PC-9 (cell line): ENCODE measurements at regions not wholly inside any gene's neighbourhood (a gene's known extent, or its start where the extent isn't known, plus 50 kb on each side); places are given as distances from the start of the nearest gene placed in this dataset.

ENCODE experiments used
- BruUV-seq: library from RNA; stranded (reverse); fragments of 400-500 nt; replicated peaks from 2 replicates; lab custom pipeline; 2021; lab: Mats Ljungman, UMichigan
- CTCF ChIA-PET: fragments of 300-600 bp; sonication (Branson Sonifier 250); formaldehyde crosslinking; loops from one replicate; lab custom pipeline; 2022; ENCODE audit warnings: antibody characterized with exemption; lab: Charles Lee
- POLR2A ChIA-PET: fragments of 300-600 bp; sonication (Branson Sonifier 250); formaldehyde crosslinking; loops from one replicate; lab custom pipeline; 2022; ENCODE audit warnings: antibody characterized with exemption; ENCODE audit not compliant: unreplicated experiment; lab: Charles Lee
- DNase-seq, 2 experiments: peaks; one replicate each; pipeline versions ENCODE4 v3.0.0 to v3.0.0-alpha.2; 2015 to 2022; ENCODE audit warnings: mixed read lengths in 1 of 2
- H2AFZ ChIP-seq: fragments of 200-600 bp; sonication (generic); 2 replicates; pipeline ENCODE4 v1.8.1; 2017; ENCODE audit warnings: antibody characterized with exemption
- H3F3A ChIP-seq: fragments of 200-600 bp; sonication (generic); 2 replicates; pipeline ENCODE4 v1.8.1; 2017; ENCODE audit warnings: antibody characterized with exemption, mild to moderate bottlenecking, low read depth; ENCODE audit not compliant: insufficient read depth
- H3K27ac ChIP-seq: fragments of 200-600 bp; sonication (generic); 2 replicates; pipeline ENCODE4 v1.6.1; 2016; ENCODE audit warnings: mixed run types
- H3K27me3 ChIP-seq: fragments of 200-600 bp; sonication (generic); 2 replicates; pipeline ENCODE4 v1.6.1; 2016; ENCODE audit warnings: low read depth, mixed run types; ENCODE audit not compliant: insufficient read depth
- H3K36me3 ChIP-seq: fragments of 200-600 bp; sonication (generic); 2 replicates; pipeline ENCODE4 v1.6.1; 2016; ENCODE audit warnings: low read depth, mixed run types
- H3K4me1 ChIP-seq: fragments of 200-600 bp; sonication (generic); replicated peaks from 2 replicates; pipeline ENCODE4 v1.6.1; 2016; ENCODE audit warnings: mixed run types; ENCODE audit not compliant: insufficient read depth
- H3K4me2 ChIP-seq: fragments of 200-600 bp; sonication (generic); 2 replicates; pipeline ENCODE4 v1.6.1; 2017; ENCODE audit warnings: mixed run types
- H3K4me3 ChIP-seq: fragments of 200-600 bp; sonication (generic); 2 replicates; pipeline ENCODE4 v1.6.1; 2016; ENCODE audit warnings: mixed run types
- H3K79me2 ChIP-seq: fragments of 200-600 bp; sonication (generic); 2 replicates; pipeline ENCODE4 v1.6.1; 2017; ENCODE audit warnings: low read depth, mixed run types
- H3K9me2 ChIP-seq: fragments of 200-600 bp; sonication (generic); 2 replicates; pipeline ENCODE4 v1.8.1; 2017; ENCODE audit warnings: mild to moderate bottlenecking; ENCODE audit not compliant: insufficient read depth
- H3K9me3 ChIP-seq: fragments of 200-600 bp; sonication (generic); 2 replicates; pipeline ENCODE4 v1.8.1; 2016; ENCODE audit warnings: low read depth; ENCODE audit not compliant: insufficient read depth
- H4K20me1 ChIP-seq: fragments of 200-600 bp; sonication (generic); 2 replicates; pipeline ENCODE4 v1.8.1; 2017; ENCODE audit not compliant: insufficient read depth
- EZH2 ChIP-seq: fragments of 200-600 bp; sonication (generic); IDR thresholded peaks from 2 replicates; pipeline ENCODE4 v1.8.0; 2017; ENCODE audit warnings: antibody characterized with exemption, low read depth
- intact Hi-C: fragments of 100-400 bp; cut with micrococcal nuclease; formaldehyde crosslinking; loops from one replicate; pipeline ENCODE4 v1.10.0; 2022; ENCODE audit not compliant: unreplicated experiment
- TF ChIP-seq, protein P1 (sequence below): fragments of 200-600 bp; sonication (generic); conservative IDR thresholded peaks from 2 replicates; pipeline ENCODE4 v1.6.1; 2017; ENCODE audit warnings: mixed run types, antibody characterized with exemption, mild to moderate bottlenecking, moderate library complexity

DNA sequence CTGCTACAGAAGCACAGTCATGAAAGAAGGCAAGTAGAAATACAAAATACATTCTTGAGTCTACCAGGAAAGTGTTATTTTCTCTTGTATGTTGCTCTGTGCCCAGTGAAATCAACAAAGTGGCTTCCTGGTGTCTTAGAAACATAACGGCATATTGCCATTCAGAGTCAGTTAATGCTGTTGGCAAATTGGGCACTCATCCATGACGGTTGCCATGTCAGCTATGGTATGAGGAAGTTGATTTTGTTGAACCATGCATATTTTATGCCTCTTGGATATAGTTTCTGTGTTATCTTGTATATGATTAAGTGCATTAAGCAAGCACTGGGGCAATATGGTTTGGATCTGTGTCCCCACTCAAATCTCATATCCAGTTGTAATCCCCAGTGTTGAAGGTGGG lies 153.1 kb upstream of the CXADR start:
- Histone ChIP-seq H3K27ac (no peak overlapping the region), H3K9me3 (no peaks in the 10 kb centered on the region), H3K36me3 (no peaks in the 10 kb centered on the region), H3K4me1 (no peaks in the 10 kb centered on the region), H3K4me2 (no peak overlapping the region), H2AFZ (no peak overlapping the region), H3K27me3 (no peaks in the 10 kb centered on the region), H3F3A (no peaks in the 10 kb centered on the region), H4K20me1 (no peaks in the 10 kb centered on the region), H3K79me2 (no peaks in the 10 kb centered on the region), H3K4me3 (no peak overlapping the region), H3K9me2 (no peaks in the 10 kb centered on the region)
- CTCF ChIA-PET = no interaction called here
- POLR2A ChIA-PET = no interaction called here
- peak in 1 of 2 experiments; percentile 2 for DNase-seq
- no TSS peak for BruUV-seq
- intact Hi-C loops = no loop called here
- TF ChIP-seq, protein P1, sequence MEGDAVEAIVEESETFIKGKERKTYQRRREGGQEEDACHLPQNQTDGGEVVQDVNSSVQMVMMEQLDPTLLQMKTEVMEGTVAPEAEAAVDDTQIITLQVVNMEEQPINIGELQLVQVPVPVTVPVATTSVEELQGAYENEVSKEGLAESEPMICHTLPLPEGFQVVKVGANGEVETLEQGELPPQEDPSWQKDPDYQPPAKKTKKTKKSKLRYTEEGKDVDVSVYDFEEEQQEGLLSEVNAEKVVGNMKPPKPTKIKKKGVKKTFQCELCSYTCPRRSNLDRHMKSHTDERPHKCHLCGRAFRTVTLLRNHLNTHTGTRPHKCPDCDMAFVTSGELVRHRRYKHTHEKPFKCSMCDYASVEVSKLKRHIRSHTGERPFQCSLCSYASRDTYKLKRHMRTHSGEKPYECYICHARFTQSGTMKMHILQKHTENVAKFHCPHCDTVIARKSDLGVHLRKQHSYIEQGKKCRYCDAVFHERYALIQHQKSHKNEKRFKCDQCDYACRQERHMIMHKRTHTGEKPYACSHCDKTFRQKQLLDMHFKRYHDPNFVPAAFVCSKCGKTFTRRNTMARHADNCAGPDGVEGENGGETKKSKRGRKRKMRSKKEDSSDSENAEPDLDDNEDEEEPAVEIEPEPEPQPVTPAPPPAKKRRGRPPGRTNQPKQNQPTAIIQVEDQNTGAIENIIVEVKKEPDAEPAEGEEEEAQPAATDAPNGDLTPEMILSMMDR = no peak
- no peak for TF ChIP-seq EZH2

DNA sequence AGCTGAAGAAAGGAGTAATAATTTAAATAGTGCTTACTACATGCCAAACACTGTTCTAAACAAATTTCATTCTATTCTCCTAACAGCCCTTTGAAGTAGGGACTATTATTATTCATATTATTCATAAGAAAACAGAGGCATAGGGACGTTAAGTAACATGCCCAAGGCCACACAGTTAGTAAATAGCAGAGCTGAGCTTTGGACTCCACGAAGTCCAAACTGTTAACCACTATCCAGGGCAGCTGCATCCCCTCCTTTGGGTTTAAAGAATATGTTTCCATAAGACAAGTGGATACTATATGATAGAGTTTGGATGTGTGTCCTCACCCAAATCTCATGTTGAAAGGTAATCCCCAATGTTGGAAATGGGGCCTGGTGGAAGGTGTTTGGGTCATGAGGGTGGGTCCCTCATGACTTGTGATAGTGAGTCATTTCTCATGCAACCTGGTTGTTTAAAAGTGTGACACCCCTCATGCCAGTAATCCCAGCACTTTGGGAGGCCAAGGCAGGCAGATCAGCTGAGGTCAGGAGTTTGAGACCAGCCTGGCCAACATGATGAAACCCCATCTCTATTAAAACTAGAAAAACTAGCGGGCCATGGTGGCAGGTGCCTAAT lies 144.0 kb upstream of the CXADR start:
- peaks cover 3% of the 10 kb centered on the region; the same call in 1 of the 2 replicates for H3F3A ChIP-seq
- peaks cover 27% of the 10 kb centered on the region for H3K4me1 ChIP-seq
- no peak overlapping the region for H3K4me3 ChIP-seq
- H3K36me3 ChIP-seq = no peaks in the 10 kb centered on the region
- intact Hi-C loops = no loop called here
- no peak overlapping the region for H3K4me2 ChIP-seq
- no peak for DNase-seq
- no peak overlapping the region for H3K27ac ChIP-seq
- no TSS peak for BruUV-seq
- H3K9me2 ChIP-seq = no peaks in the 10 kb centered on the region
- no peaks in the 10 kb centered on the region for H4K20me1 ChIP-seq
- no peaks in the 10 kb centered on the region for H3K9me3 ChIP-seq
- H2AFZ ChIP-seq = no peak overlapping the region
- no peaks in the 10 kb centered on the region for H3K27me3 ChIP-seq
- POLR2A ChIA-PET = no interaction called here
- H3K79me2 ChIP-seq = no peaks in the 10 kb centered on the region
- CTCF ChIA-PET = no interaction called here
- no peak for TF ChIP-seq EZH2
- TF ChIP-seq, protein P1 = no peak

DNA sequence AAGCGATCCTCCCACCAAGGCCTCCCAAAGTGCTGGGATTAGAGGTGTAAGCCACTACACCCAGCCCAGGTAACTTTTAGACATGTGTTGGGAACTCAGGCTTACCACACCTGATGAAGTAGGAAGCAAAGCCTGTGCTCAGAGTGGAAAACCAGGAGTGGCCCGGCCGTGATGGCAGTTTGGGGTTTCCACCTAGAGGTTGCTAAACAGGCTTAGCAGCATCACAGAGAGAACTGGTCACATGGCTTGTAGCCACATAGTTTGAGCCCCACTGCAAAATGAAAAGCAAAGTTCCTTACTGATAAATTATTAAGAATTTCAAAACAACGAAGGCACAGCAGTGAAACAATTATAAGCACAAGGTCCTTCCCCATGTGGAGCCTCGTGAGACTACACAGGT lies 142.6 kb upstream of the CXADR start:
- no peaks in the 10 kb centered on the region for H3K79me2 ChIP-seq
- no peaks in the 10 kb centered on the region for H4K20me1 ChIP-seq
- H3K36me3 ChIP-seq = no peaks in the 10 kb centered on the region
- peaks cover 3% of the 10 kb centered on the region; the same call in 1 of the 2 replicates for H3F3A ChIP-seq
- no peak for TF ChIP-seq EZH2
- TF ChIP-seq, protein P1 = no peak
- ChIA-PET CTCF (no interaction called here), POLR2A (no interaction called here)
- no peaks in the 10 kb centered on the region for H3K9me3 ChIP-seq
- peak overlapping the region; percentile 86 for H3K27ac ChIP-seq
- H3K9me2 ChIP-seq = no peaks in the 10 kb centered on the region
- H3K27me3 ChIP-seq = no peaks in the 10 kb centered on the region
- DNase-seq = peak; percentile 65 to 73
- H3K4me1 ChIP-seq = peaks cover 27% of the 10 kb centered on the region
- intact Hi-C loops = loop anchor here (5.0 kb wide), 1 partner anchor 142 kb away; the partner anchor contains the start of gene CXADR
- H3K4me3 ChIP-seq = no peak overlapping the region
- peak overlapping the region; percentile 53; the same call in 1 of the 2 replicates for H2AFZ ChIP-seq
- peak overlapping the region; percentile 48 for H3K4me2 ChIP-seq
- no TSS peak for BruUV-seq
